ENCODE measurements at regions not wholly inside any gene's neighbourhood (a gene's known extent, or its start where the extent isn't known, plus 50 kb on each side); places are given as distances from the start of the nearest gene placed in this dataset.

- peaks cover 0 to 13% (median 3%) of the 10 kb centered on the region in 5 donors for H3K4me1 ChIP-seq (ENCODE audit: control insufficient read depth in 5 of 5, insufficient read depth in 5 of 5, low read length in 5 of 5)
- WGBS, 2 donors, result 31 to 72% methylated on average over 5 of the region's 5 CpGs
- peaks cover 0 to 5% (median 0%) of the 10 kb centered on the region in 4 donors for H3K9me3 ChIP-seq (ENCODE audit: control insufficient read depth in 4 of 4, insufficient read depth in 3 of 4, low read length in 3 of 4)
- no peak overlapping the region for H3K4me3 ChIP-seq
- no peak overlapping the region for H3K27ac ChIP-seq (ENCODE audit: low read depth in 1 of 2, low read length in 1 of 2)
- no peaks in the 10 kb centered on the region for H3K27me3 ChIP-seq (ENCODE audit: control insufficient read depth in 3 of 3, insufficient read depth in 3 of 3, low read length in 2 of 3)
- DNase-seq (no peak), ATAC-seq (ENCODE audit: insufficient read depth, low FRiP score) (no peak)
- TF ChIP-seq CTCF (IDR thresholded peaks at IDR 0.05; ENCODE audit: control extremely low read depth, extremely low read depth), result no peak
- H3K36me3 ChIP-seq (ENCODE audit: control insufficient read depth in 4 of 4, insufficient read depth in 4 of 4, low read length in 4 of 4), result no peaks in the 10 kb centered on the region
- H3K9ac ChIP-seq (ENCODE audit: insufficient read depth in 1 of 2, low read length in 2 of 2), result no peak overlapping the region
Measured at GRCh38 chr2:160670618-160671017, 177.0 kb upstream of the RBMS1 start.

- DNase-seq, result no peak
- Histone ChIP-seq H3K4me1 (ENCODE audit: control insufficient read depth in 5 of 5, insufficient read depth in 5 of 5, low read length in 5 of 5) (no peaks in the 10 kb centered on the region), H3K27ac (ENCODE audit: low read depth in 1 of 2, low read length in 1 of 2) (no peak overlapping the region), H3K27me3 (ENCODE audit: control insufficient read depth in 3 of 3, insufficient read depth in 3 of 3, low read length in 2 of 3) (no peaks in the 10 kb centered on the region), H3K9ac (ENCODE audit: insufficient read depth in 1 of 2, low read length in 2 of 2) (no peak overlapping the region), H3K36me3 (ENCODE audit: control insufficient read depth in 4 of 4, insufficient read depth in 4 of 4, low read length in 4 of 4) (no peaks in the 10 kb centered on the region), H3K9me3 (ENCODE audit: control insufficient read depth in 4 of 4, insufficient read depth in 3 of 4, low read length in 3 of 4) (peaks cover 0 to 5% (median 0%) of the 10 kb centered on the region in 4 donors), H3K4me3 (no peak overlapping the region)
- 85 to 86% methylated on average over 1 of the region's 1 CpG for WGBS, 2 donors
- ATAC-seq (ENCODE audit: insufficient read depth, low FRiP score), result no peak
- TF ChIP-seq CTCF (IDR thresholded peaks at IDR 0.05; ENCODE audit: control extremely low read depth, extremely low read depth), result no peak
Measured at GRCh38 chr2:160672211-160672610, 178.6 kb upstream of the RBMS1 start.

GRCh38 chr2:160674146-160674750 is 180.6 kb upstream of the RBMS1 start:
- 92 to 95% methylated on average over 2 of the region's 2 CpGs for WGBS, 2 donors
- H3K4me3 ChIP-seq, result no peak overlapping the region
- no peak for TF ChIP-seq CTCF (IDR thresholded peaks at IDR 0.05; ENCODE audit: control extremely low read depth, extremely low read depth)
- H3K36me3 ChIP-seq (ENCODE audit: control insufficient read depth in 4 of 4, insufficient read depth in 4 of 4, low read length in 4 of 4), result no peaks in the 10 kb centered on the region
- H3K27ac ChIP-seq (ENCODE audit: low read depth in 1 of 2, low read length in 1 of 2), result no peak overlapping the region
- DNase-seq (no peak), ATAC-seq (ENCODE audit: insufficient read depth, low FRiP score) (no peak)
- no peaks in the 10 kb centered on the region for H3K27me3 ChIP-seq (ENCODE audit: control insufficient read depth in 3 of 3, insufficient read depth in 3 of 3, low read length in 2 of 3)
- no peaks in the 10 kb centered on the region for H3K4me1 ChIP-seq (ENCODE audit: control insufficient read depth in 5 of 5, insufficient read depth in 5 of 5, low read length in 5 of 5)
- no peak overlapping the region for H3K9ac ChIP-seq (ENCODE audit: insufficient read depth in 1 of 2, low read length in 2 of 2)
- H3K9me3 ChIP-seq (ENCODE audit: control insufficient read depth in 4 of 4, insufficient read depth in 3 of 4, low read length in 3 of 4), result peaks cover 0 to 5% (median 0%) of the 10 kb centered on the region in 4 donors

- Histone ChIP-seq H3K9me3 (ENCODE audit: control insufficient read depth in 4 of 4, insufficient read depth in 3 of 4, low read length in 3 of 4) (peaks cover 0 to 5% (median 0%) of the 10 kb centered on the region in 4 donors), H3K27ac (ENCODE audit: low read depth in 1 of 2, low read length in 1 of 2) (no peak overlapping the region), H3K9ac (ENCODE audit: insufficient read depth in 1 of 2, low read length in 2 of 2) (no peak overlapping the region), H3K27me3 (ENCODE audit: control insufficient read depth in 3 of 3, insufficient read depth in 3 of 3, low read length in 2 of 3) (no peaks in the 10 kb centered on the region), H3K36me3 (ENCODE audit: control insufficient read depth in 4 of 4, insufficient read depth in 4 of 4, low read length in 4 of 4) (no peaks in the 10 kb centered on the region), H3K4me1 (ENCODE audit: control insufficient read depth in 5 of 5, insufficient read depth in 5 of 5, low read length in 5 of 5) (no peaks in the 10 kb centered on the region), H3K4me3 (no peak overlapping the region)
- no peak for ATAC-seq (ENCODE audit: insufficient read depth, low FRiP score)
- DNase-seq, result no peak
- no peak for TF ChIP-seq CTCF (IDR thresholded peaks at IDR 0.05; ENCODE audit: control extremely low read depth, extremely low read depth)
- WGBS, 2 donors, result 95 to 96% methylated on average over 7 of the region's 7 CpGs
Measured at GRCh38 chr2:160679686-160680085, 186.1 kb upstream of the RBMS1 start.
